ENCODE measurements at regions not wholly inside any gene's neighbourhood (a gene's known extent, or its start where the extent isn't known, plus 50 kb on each side); places are given as distances from the start of the nearest gene placed in this dataset.

GRCh38 chr2:12284487-12284886 lies 432.2 kb upstream of the TRIB2 start:
- TF ChIP-seq POLR2AphosphoS5 (IDR thresholded peaks at IDR 0.05; ENCODE audit: insufficient read depth in 1 of 2, low read depth in 1 of 2) (no peak), CTCF (IDR thresholded peaks at IDR 0.05) (no peak)
